ENCODE measurements at regions not wholly inside any gene's neighbourhood (a gene's known extent, or its start where the extent isn't known, plus 50 kb on each side); places are given as distances from the start of the nearest gene placed in this dataset.

DNA sequence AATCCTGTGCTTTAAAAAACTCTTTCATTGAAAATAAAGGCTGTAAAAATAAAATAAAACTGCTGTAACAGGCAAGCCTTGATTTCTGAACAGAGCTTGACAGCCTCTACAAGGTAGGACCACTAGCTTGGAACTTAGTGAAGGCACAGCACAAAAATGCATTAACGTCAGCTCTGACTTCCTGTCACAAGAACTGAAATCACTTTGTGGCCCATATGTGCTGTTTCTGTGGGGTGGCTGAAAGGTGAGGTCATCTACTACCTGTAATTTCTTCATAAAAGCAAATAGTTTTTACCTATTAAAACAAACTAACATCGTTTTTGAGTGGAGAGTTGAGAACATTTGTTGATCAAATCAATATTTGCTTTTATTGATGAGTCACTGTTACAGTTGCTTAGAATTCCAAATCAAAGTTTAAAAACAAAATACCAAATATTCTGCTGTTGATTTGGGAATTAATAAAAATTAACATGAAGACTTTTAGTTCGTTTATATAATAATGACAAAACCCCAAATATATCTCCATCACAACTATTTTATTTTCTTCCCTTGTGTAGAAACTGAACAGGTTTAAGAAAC, 1034.1 kb downstream of the MCTP2 start:
- Histone ChIP-seq H3K79me2 (ENCODE audit: insufficient read depth, low read length) (no peaks in the 10 kb centered on the region), H4K20me1 (ENCODE audit: insufficient read depth, low read length) (no peaks in the 10 kb centered on the region), H2AFZ (ENCODE audit: low read length) (no peak overlapping the region), H3K4me2 (ENCODE audit: low read depth, low read length) (no peak overlapping the region), H3K27me3 (ENCODE audit: control insufficient read depth in 1 of 2, insufficient read depth in 2 of 2, low read length in 2 of 2) (no peaks in the 10 kb centered on the region; a peak in 1 of 5 replicates), H3K36me3 (replicated peaks in 1 of 2; ENCODE audit: control insufficient read depth in 1 of 2, insufficient read depth in 2 of 2, low read length in 2 of 2) (no peaks in the 10 kb centered on the region), H3K4me3 (replicated peaks in 1 of 3; ENCODE audit: insufficient read depth in 1 of 3, low read depth in 2 of 3, low read length in 3 of 3) (no peak overlapping the region), H3K27ac (ENCODE audit: extremely low read length, insufficient read depth, low read length) (no peak overlapping the region), H3K9me3 (ENCODE audit: low read length) (0 out of 2 replicates have a peak, but pooled peaks cover 10% of the 10 kb centered on the region), H3K4me1 (ENCODE audit: insufficient read depth, low read length) (no peaks in the 10 kb centered on the region), H3K9ac (ENCODE audit: insufficient read depth, low read depth, low read length) (no peak overlapping the region)
- in situ Hi-C loops (cut with HindIII; ENCODE audit: extremely low pct_ligation_motif_present, low pct_unique_long_range_greater_than_20kb) (loop anchor here (10.0 to 25.0 kb wide), 2 partner anchors 1072 to 1969 kb away; partner anchors contain the start of gene NR2F2), intact Hi-C loops (cut with micrococcal nuclease; ENCODE audit: unreplicated experiment) (no loop called here)
- WGBS (ENCODE audit: low lambda C conversion rate), result 5% methylated on average over 3 of the region's 3 CpGs
- no peak for FAIRE-seq
- no peak for DNase-seq (ENCODE audit: low spot score)
- ChIA-PET POLR2A (no interaction called here), CTCF (ENCODE audit: low intra/inter-chr PET ratio, low total read pairs) (no interaction called here)
- no peak for ATAC-seq
- BruUV-seq (replicated peaks), result no TSS peak
- TF ChIP-seq, protein P1, sequence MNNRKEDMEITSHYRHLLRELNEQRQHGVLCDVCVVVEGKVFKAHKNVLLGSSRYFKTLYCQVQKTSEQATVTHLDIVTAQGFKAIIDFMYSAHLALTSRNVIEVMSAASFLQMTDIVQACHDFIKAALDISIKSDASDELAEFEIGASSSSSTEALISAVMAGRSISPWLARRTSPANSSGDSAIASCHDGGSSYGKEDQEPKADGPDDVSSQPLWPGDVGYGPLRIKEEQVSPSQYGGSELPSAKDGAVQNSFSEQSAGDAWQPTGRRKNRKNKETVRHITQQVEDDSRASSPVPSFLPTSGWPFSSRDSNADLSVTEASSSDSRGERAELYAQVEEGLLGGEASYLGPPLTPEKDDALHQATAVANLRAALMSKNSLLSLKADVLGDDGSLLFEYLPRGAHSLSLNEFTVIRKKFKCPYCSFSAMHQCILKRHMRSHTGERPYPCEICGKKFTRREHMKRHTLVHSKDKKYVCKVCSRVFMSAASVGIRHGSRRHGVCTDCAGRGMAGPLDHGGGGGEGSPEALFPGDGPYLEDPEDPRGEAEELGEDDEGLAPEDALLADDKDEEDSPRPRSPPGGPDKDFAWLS (CRISPR knock-in tag; IDR thresholded peaks at IDR 0.05; ENCODE audit: borderline replicate concordance), result no peak
- TF ChIP-seq ZBTB3 (CRISPR knock-in tag; IDR thresholded peaks at IDR 0.05; ENCODE audit: borderline replicate concordance, low read depth), result no peak
- TF ChIP-seq NFE2L2 (IDR thresholded peaks at IDR 0.05; ENCODE audit: low read length), result peak; percentile 54; the same call in 1 of the 2 replicates
- TF ChIP-seq TBX2 (CRISPR knock-in tag; IDR thresholded peaks at IDR 0.05; ENCODE audit: borderline replicate concordance), result no peak

DNA sequence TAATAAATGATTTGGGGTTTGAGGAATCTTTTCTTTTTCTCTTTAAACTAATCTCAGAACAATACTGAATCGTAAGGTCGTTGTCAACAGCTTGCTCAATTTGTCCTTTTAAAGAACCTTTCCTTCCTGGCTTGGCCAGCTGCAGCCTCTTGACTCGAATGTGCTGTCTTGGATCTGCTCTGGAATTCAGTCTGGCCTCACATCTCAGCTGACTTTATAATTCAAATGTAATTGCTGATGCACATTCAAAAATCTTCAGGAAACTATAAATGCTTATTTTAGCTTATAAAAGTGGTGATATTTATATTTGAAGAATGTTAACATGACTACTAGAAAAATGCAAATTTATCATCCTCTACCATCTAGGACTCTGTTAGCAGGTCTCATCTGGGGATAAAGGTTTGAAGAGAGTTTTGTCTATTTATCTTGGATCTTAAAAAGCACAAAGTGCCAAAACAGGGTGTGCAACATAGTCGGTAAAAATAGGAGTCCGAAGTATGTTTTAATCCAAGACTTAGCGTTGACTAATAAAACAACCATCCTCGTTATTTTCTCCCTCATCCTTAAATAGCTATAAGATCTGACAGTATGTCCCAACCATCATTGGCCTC, 1035.2 kb downstream of the MCTP2 start:
- no peak overlapping the region for H3K27ac ChIP-seq (ENCODE audit: extremely low read length, insufficient read depth, low read length)
- in situ Hi-C loops (cut with HindIII; ENCODE audit: extremely low pct_ligation_motif_present, low pct_unique_long_range_greater_than_20kb) (loop anchor here (10.0 to 25.0 kb wide), 2 partner anchors 1071 to 1968 kb away; partner anchors contain the start of gene NR2F2), intact Hi-C loops (cut with micrococcal nuclease; ENCODE audit: unreplicated experiment) (no loop called here)
- DNase-seq (ENCODE audit: low spot score) (no peak), ATAC-seq (no peak), FAIRE-seq (no peak)
- 22% methylated on average over 7 of the region's 7 CpGs for WGBS (ENCODE audit: low lambda C conversion rate)
- H2AFZ ChIP-seq (ENCODE audit: low read length), result no peak overlapping the region
- H3K36me3 ChIP-seq (replicated peaks in 1 of 2; ENCODE audit: control insufficient read depth in 1 of 2, insufficient read depth in 2 of 2, low read length in 2 of 2), result no peaks in the 10 kb centered on the region
- H3K27me3 ChIP-seq (ENCODE audit: control insufficient read depth in 1 of 2, insufficient read depth in 2 of 2, low read length in 2 of 2), result no peaks in the 10 kb centered on the region; a peak in 1 of 5 replicates
- ChIA-PET POLR2A (no interaction called here), CTCF (ENCODE audit: low intra/inter-chr PET ratio, low total read pairs) (no interaction called here)
- no peak overlapping the region for H3K4me2 ChIP-seq (ENCODE audit: low read depth, low read length)
- no peaks in the 10 kb centered on the region for H3K79me2 ChIP-seq (ENCODE audit: insufficient read depth, low read length)
- peaks cover 21% of the 10 kb centered on the region; the same call in 1 of the 2 replicates for H3K9me3 ChIP-seq (ENCODE audit: low read length)
- H4K20me1 ChIP-seq (ENCODE audit: insufficient read depth, low read length), result no peaks in the 10 kb centered on the region
- BruUV-seq (replicated peaks), result no TSS peak
- H3K4me1 ChIP-seq (ENCODE audit: insufficient read depth, low read length), result no peaks in the 10 kb centered on the region
- no peak overlapping the region for H3K4me3 ChIP-seq (replicated peaks in 1 of 3; ENCODE audit: insufficient read depth in 1 of 3, low read depth in 2 of 3, low read length in 3 of 3)
- no peak overlapping the region for H3K9ac ChIP-seq (ENCODE audit: insufficient read depth, low read depth, low read length)
- TF ChIP-seq ZNF841 (CRISPR knock-in tag; IDR thresholded peaks at IDR 0.05; ENCODE audit: borderline replicate concordance) (no peak), SOX13 (IDR thresholded peaks at IDR 0.05) (no peak), SOX13 (CRISPR knock-in tag; conservative IDR thresholded peaks at IDR 0.05 in 1 of 2, IDR thresholded peaks at IDR 0.05 in 1 of 2) (no peak), ATAD3A (CRISPR knock-in tag; IDR thresholded peaks at IDR 0.05) (no peak)
- TF ChIP-seq, protein P2, sequence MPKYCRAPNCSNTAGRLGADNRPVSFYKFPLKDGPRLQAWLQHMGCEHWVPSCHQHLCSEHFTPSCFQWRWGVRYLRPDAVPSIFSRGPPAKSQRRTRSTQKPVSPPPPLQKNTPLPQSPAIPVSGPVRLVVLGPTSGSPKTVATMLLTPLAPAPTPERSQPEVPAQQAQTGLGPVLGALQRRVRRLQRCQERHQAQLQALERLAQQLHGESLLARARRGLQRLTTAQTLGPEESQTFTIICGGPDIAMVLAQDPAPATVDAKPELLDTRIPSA (CRISPR knock-in tag; IDR thresholded peaks at IDR 0.05; ENCODE audit: borderline replicate concordance), result no peak
- TF ChIP-seq, protein P3, sequence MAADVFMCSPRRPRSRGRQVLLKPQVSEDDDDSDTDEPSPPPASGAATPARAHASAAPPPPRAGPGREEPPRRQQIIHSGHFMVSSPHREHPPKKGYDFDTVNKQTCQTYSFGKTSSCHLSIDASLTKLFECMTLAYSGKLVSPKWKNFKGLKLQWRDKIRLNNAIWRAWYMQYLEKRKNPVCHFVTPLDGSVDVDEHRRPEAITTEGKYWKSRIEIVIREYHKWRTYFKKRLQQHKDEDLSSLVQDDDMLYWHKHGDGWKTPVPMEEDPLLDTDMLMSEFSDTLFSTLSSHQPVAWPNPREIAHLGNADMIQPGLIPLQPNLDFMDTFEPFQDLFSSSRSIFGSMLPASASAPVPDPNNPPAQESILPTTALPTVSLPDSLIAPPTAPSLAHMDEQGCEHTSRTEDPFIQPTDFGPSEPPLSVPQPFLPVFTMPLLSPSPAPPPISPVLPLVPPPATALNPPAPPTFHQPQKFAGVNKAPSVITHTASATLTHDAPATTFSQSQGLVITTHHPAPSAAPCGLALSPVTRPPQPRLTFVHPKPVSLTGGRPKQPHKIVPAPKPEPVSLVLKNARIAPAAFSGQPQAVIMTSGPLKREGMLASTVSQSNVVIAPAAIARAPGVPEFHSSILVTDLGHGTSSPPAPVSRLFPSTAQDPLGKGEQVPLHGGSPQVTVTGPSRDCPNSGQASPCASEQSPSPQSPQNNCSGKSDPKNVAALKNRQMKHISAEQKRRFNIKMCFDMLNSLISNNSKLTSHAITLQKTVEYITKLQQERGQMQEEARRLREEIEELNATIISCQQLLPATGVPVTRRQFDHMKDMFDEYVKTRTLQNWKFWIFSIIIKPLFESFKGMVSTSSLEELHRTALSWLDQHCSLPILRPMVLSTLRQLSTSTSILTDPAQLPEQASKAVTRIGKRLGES (CRISPR knock-in tag; IDR thresholded peaks at IDR 0.05; ENCODE audit: borderline replicate concordance), result no peak
